KBM-7 (cell line): ENCODE measurements at regions not wholly inside any gene's neighbourhood (a gene's known extent, or its start where the extent isn't known, plus 50 kb on each side); places are given as distances from the start of the nearest gene placed in this dataset.
"Not testable (repeated sequence)": the region's sequence is repeated elsewhere in the genome, so short reads cannot be mapped to it uniquely, and the experiment has no call there.

Experiments
- DNase-seq: peaks from one replicate; pipeline ENCODE4 v3.0.0-alpha.2; 2015
- in situ Hi-C: fragments of 300-500 bp; cut with MboI; formaldehyde crosslinking; loops from 2 replicates; pipeline ENCODE4 v1.14.3; 2020; ENCODE audit warnings: low sequenced_read_pairs, low pct_unique_long_range_greater_than_20kb, mixed read lengths

- in situ Hi-C loops, result no loop called here
- no peak for DNase-seq
These were observed 149.3 kb downstream of the TGFB2 start for GRCh38 chr1:218494449-218494852.

- in situ Hi-C loops, result no loop called here
- DNase-seq, result no peak
These were observed 150.8 kb downstream of the TGFB2 start for GRCh38 chr1:218495931-218496330.

GRCh38 chr1:218496561-218496960, 151.4 kb downstream of the TGFB2 start:
- in situ Hi-C loops, result no loop called here
- no peak for DNase-seq

GRCh38 chr1:218498056-218498938, 153.2 kb downstream of the TGFB2 start:
- no peak for DNase-seq
- in situ Hi-C loops, result no loop called here

GRCh38 chr1:218499011-218499691, 154.0 kb downstream of the TGFB2 start:
- in situ Hi-C loops, result no loop called here
- DNase-seq, result peak; percentile 5

- no peak for DNase-seq
- in situ Hi-C loops, result no loop called here
These were observed 154.8 kb downstream of the TGFB2 start for GRCh38 chr1:218499911-218500310.

GRCh38 chr1:218501161-218501560, 156.0 kb downstream of the TGFB2 start:
- in situ Hi-C loops, result no loop called here
- DNase-seq, result no peak

- in situ Hi-C loops, result no loop called here
- no peak for DNase-seq
These were observed 157.2 kb downstream of the TGFB2 start for GRCh38 chr1:218502383-218502782.

- in situ Hi-C loops, result no loop called here
- no peak for DNase-seq
These were observed 158.0 kb downstream of the TGFB2 start for GRCh38 chr1:218503102-218503501.

GRCh38 chr1:218507355-218508002, 162.3 kb downstream of the TGFB2 start:
- DNase-seq, result no peak
- in situ Hi-C loops, result no loop called here

GRCh38 chr1:218510153-218510772, 165.1 kb downstream of the TGFB2 start:
- in situ Hi-C loops, result no loop called here
- no peak for DNase-seq

- DNase-seq, result no peak
- in situ Hi-C loops, result no loop called here
These were observed 168.2 kb downstream of the TGFB2 start for GRCh38 chr1:218513328-218513727.

- DNase-seq, result no peak
- in situ Hi-C loops, result no loop called here
These were observed 169.6 kb downstream of the TGFB2 start for GRCh38 chr1:218514689-218515088.

GRCh38 chr1:218516526-218516925, 171.4 kb downstream of the TGFB2 start:
- DNase-seq, result no peak

GRCh38 chr1:218517459-218517858, 172.3 kb downstream of the TGFB2 start:
- in situ Hi-C loops, result no loop called here

More at GRCh38 chr1:218516526-218516925, 171.4 kb downstream of the TGFB2 start:
- in situ Hi-C loops, result no loop called here

GRCh38 chr1:218518216-218518740, 173.1 kb downstream of the TGFB2 start:
- DNase-seq, result no peak
- in situ Hi-C loops, result no loop called here

More at GRCh38 chr1:218517459-218517858, 172.3 kb downstream of the TGFB2 start:
- no peak for DNase-seq

GRCh38 chr1:218520646-218521045, 175.5 kb downstream of the TGFB2 start:
- DNase-seq, in situ Hi-C loops: not testable (repeated sequence)

- DNase-seq, result peak; percentile 55
These were observed 176.5 kb downstream of the TGFB2 start for GRCh38 chr1:218521414-218522169.

GRCh38 chr1:218524526-218524925, 179.4 kb downstream of the TGFB2 start:
- DNase-seq, result no peak
- in situ Hi-C loops, result no loop called here

More at GRCh38 chr1:218521414-218522169, 176.5 kb downstream of the TGFB2 start:
- in situ Hi-C loops, result no loop called here
